Neutrophil (primary cell): ENCODE measurements at regions not wholly inside any gene's neighbourhood (a gene's known extent, or its start where the extent isn't known, plus 50 kb on each side); places are given as distances from the start of the nearest gene placed in this dataset.

Source experiments
- H3K27ac ChIP-seq: fragments of 200-600 bp; sonication (generic); 2 replicates; pipeline ENCODE4 v1.5.1; 2016; ENCODE audit warnings: mild to moderate bottlenecking, moderate library complexity
- H3K27me3 ChIP-seq: fragments of 200-600 bp; sonication (generic); 2 replicates; pipeline ENCODE4 v1.6.0; 2016; ENCODE audit warnings: mild to moderate bottlenecking
- H3K36me3 ChIP-seq: fragments of 200-600 bp; sonication (generic); 2 replicates; pipeline ENCODE4 v1.5.1; 2017
- H3K4me1 ChIP-seq, 2 experiments: fragments of 200-600 bp in 1 of 2; sonication (generic) in 1 of 2; 1 replicate in 1 of 2; 2 replicates in 1 of 2; pipeline versions ENCODE4 v1.5.1 to v1.6.1; 2013 to 2016; ENCODE audit warnings: low read depth in 1 of 2, low read length in 1 of 2, mild to moderate bottlenecking in 1 of 2, moderate library complexity in 1 of 2; ENCODE audit not compliant: control insufficient read depth in 1 of 2, insufficient read depth in 1 of 2
- H3K4me3 ChIP-seq, 2 experiments: fragments of 200-600 bp in 1 of 2; sonication (generic) in 1 of 2; 1 replicate in 1 of 2; 2 replicates in 1 of 2; pipeline ENCODE4 v1.5.1; 2013 to 2016; ENCODE audit warnings: low read depth in 1 of 2, low read length in 1 of 2, mild to moderate bottlenecking in 1 of 2, moderate library complexity in 1 of 2
- H3K9me3 ChIP-seq: fragments of 200-600 bp; sonication (generic); 2 replicates; pipeline ENCODE4 v1.5.1; 2016
- CTCF ChIP-seq: fragments of 200-600 bp; sonication (generic); IDR thresholded peaks from 2 replicates; pipeline ENCODE4 v1.5.1; 2016; ENCODE audit warnings: antibody characterized with exemption

- Histone ChIP-seq H3K27me3 (no peaks in the 10 kb centered on the region), H3K9me3 (no peaks in the 10 kb centered on the region), H3K4me3 (no peak overlapping the region), H3K4me1 (no peaks in the 10 kb centered on the region), H3K27ac (no peak overlapping the region), H3K36me3 (no peaks in the 10 kb centered on the region)
- no peak for TF ChIP-seq CTCF
Measured at GRCh38 chr18:40957533-40958070, 997.4 kb upstream of the PIK3C3 start.

DNA sequence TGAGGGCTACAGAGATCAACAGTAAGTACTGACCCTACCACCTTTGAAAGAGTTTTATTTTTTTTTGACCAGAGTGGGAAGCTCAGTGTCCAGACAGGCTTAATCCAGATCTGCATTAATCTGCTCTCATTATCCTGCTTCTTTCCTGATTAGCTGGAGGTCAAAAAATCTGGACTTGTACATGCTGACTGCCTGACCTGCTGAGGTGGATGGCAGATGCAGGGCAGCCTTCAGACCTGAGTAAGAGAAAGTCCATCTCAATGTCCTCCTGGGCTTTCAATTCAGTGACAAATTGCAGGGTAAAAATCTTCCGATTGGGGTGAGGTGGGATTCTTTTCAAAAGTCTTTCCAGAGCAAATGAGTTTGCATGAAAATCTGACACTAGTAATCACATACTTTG lies 998.8 kb upstream of the PIK3C3 start:
- H3K4me3 ChIP-seq, result no peak overlapping the region
- no peak for TF ChIP-seq CTCF
- H3K27ac ChIP-seq, result no peak overlapping the region
- no peaks in the 10 kb centered on the region for H3K36me3 ChIP-seq
- H3K9me3 ChIP-seq, result no peaks in the 10 kb centered on the region
- H3K27me3 ChIP-seq, result no peaks in the 10 kb centered on the region
- no peaks in the 10 kb centered on the region for H3K4me1 ChIP-seq

DNA sequence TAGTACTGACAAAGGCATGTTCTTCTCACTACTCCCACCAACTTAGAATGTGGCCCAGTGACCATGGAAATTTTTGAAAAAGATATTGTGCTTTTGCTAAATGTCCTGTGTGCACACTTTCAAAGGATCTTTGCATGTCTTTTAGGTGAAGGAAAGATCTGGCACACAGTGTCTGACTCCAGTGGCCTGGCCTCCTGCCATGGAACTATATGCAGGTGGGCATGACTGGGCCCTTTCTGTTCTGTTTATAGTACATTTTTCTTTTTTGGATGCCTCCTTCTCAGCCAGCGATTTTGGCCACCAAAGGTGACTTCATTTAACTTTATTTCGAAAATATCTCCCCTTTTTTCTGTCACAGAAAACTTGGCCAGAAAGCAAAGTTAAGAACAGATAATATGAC lies 999.7 kb upstream of the PIK3C3 start:
- Histone ChIP-seq H3K9me3 (no peaks in the 10 kb centered on the region), H3K27me3 (no peaks in the 10 kb centered on the region), H3K27ac (no peak overlapping the region), H3K4me3 (no peak overlapping the region), H3K4me1 (no peaks in the 10 kb centered on the region), H3K36me3 (no peaks in the 10 kb centered on the region)
- TF ChIP-seq CTCF, result no peak

GRCh38 chr18:40949114-40949950 lies 1005.7 kb upstream of the PIK3C3 start:
- H3K27me3 ChIP-seq, result no peaks in the 10 kb centered on the region
- H3K9me3 ChIP-seq, result no peaks in the 10 kb centered on the region
- H3K36me3 ChIP-seq, result no peaks in the 10 kb centered on the region
- no peak for TF ChIP-seq CTCF
- H3K4me3 ChIP-seq, result no peak overlapping the region
- no peaks in the 10 kb centered on the region for H3K4me1 ChIP-seq
- no peak overlapping the region for H3K27ac ChIP-seq

GRCh38 chr18:40944576-40944975 lies 1010.5 kb upstream of the PIK3C3 start:
- Histone ChIP-seq H3K27ac (no peak overlapping the region), H3K27me3 (no peaks in the 10 kb centered on the region), H3K9me3 (no peaks in the 10 kb centered on the region), H3K4me1 (no peaks in the 10 kb centered on the region), H3K36me3 (no peaks in the 10 kb centered on the region), H3K4me3 (no peak overlapping the region)
- no peak for TF ChIP-seq CTCF
